SK-N-SH (cell line): ENCODE measurements at regions not wholly inside any gene's neighbourhood (a gene's known extent, or its start where the extent isn't known, plus 50 kb on each side); places are given as distances from the start of the nearest gene placed in this dataset.

Experiments used
- CTCF ChIA-PET: fragments of 300-600, 350-600 bp; formaldehyde crosslinking; extraction: SDS; loops from one replicate; lab custom pipeline; 2021; lab: Yijun Ruan, JAX
- POLR2A ChIA-PET: fragments of 350-600 bp; sonication (Branson Sonifier 250); formaldehyde crosslinking; extraction: SDS; loops from one replicate; lab custom pipeline; 2020; ENCODE audit warnings: antibody characterized with exemption, inconsistent platforms; lab: Yijun Ruan, JAX
- DNase-seq: peaks from one replicate; pipeline ENCODE4 v3.0.0; 2012
- H2AFZ ChIP-seq: fragments of 200-600 bp; sonication (generic); 2 replicates; pipeline ENCODE4 v1.8.1; 2016; ENCODE audit warnings: antibody characterized with exemption, mild to moderate bottlenecking, low read depth
- H3F3A ChIP-seq: fragments of 200-600 bp; sonication (generic); replicated peaks from 2 replicates; pipeline ENCODE3; 2016; ENCODE audit warnings: antibody characterized with exemption, mild to moderate bottlenecking; ENCODE audit not compliant: insufficient read depth
- H3K27ac ChIP-seq, 2 experiments: fragments of 200-500 bp in 1 of 2; fragments of 200-600 bp in 1 of 2; sonication (Bioruptor generic) in 1 of 2; sonication (generic), shearing (Covaris generic) in 1 of 2; 2 replicates each; pipeline versions ENCODE4 v1.5.1 to v1.6.1; 2014 to 2016; ENCODE audit warnings: low read depth in 2 of 2, inconsistent platforms in 1 of 2, low read length in 1 of 2, mild to moderate bottlenecking in 1 of 2, mixed read lengths in 1 of 2
- H3K27me3 ChIP-seq: fragments of 200-600 bp; sonication (generic), shearing (Covaris generic); 2 replicates; pipeline ENCODE4 v1.6.1; 2016; ENCODE audit warnings: mixed run types; ENCODE audit not compliant: insufficient read depth
- H3K36me3 ChIP-seq, 2 experiments: fragments of 200-500 bp in 1 of 2; fragments of 200-600 bp in 1 of 2; sonication (Bioruptor generic) in 1 of 2; sonication (generic) in 1 of 2; replicated peaks in 1 of 2; 2 replicates each; pipeline versions ENCODE3 to v1.5.1; 2014 to 2016; ENCODE audit warnings: low read length in 1 of 2, mild to moderate bottlenecking in 1 of 2; ENCODE audit not compliant: insufficient read depth in 2 of 2, control insufficient read depth in 1 of 2
- H3K4me1 ChIP-seq, 2 experiments: fragments of 200-500 bp in 1 of 2; fragments of 200-600 bp in 1 of 2; sonication (Bioruptor generic) in 1 of 2; sonication (generic), shearing (Covaris generic) in 1 of 2; 2 replicates each; pipeline versions ENCODE4 v1.5.1 to v1.6.1; 2014 to 2016; ENCODE audit warnings: low read depth in 1 of 2, low read length in 1 of 2, mixed run types in 1 of 2; ENCODE audit not compliant: insufficient read depth in 2 of 2, control insufficient read depth in 1 of 2
- H3K4me2 ChIP-seq: fragments of 200-600 bp; sonication (generic), shearing (Covaris generic); 2 replicates; pipeline ENCODE4 v1.6.1; 2017; ENCODE audit warnings: mixed run types
- H3K4me3 ChIP-seq, 2 experiments: fragments of 200-500 bp in 1 of 2; fragments of 200-600 bp in 1 of 2; sonication (Bioruptor generic) in 1 of 2; sonication (generic), shearing (Covaris generic) in 1 of 2; 2 replicates each; pipeline versions ENCODE4 v1.5.1 to v1.8.1; 2014 to 2016; ENCODE audit warnings: low read depth in 2 of 2, inconsistent platforms in 1 of 2, low read length in 1 of 2, mild to moderate bottlenecking in 1 of 2, mixed read lengths in 1 of 2, moderate library complexity in 1 of 2
- H3K79me2 ChIP-seq: fragments of 200-600 bp; sonication (generic); 2 replicates; pipeline ENCODE4 v1.8.1; 2017; ENCODE audit warnings: mild to moderate bottlenecking; ENCODE audit not compliant: insufficient read depth
- H3K9ac ChIP-seq: fragments of 200-600 bp; sonication (generic); 2 replicates; pipeline ENCODE4 v1.6.1; 2017; ENCODE audit warnings: mixed run types
- H3K9me2 ChIP-seq: fragments of 200-600 bp; sonication (generic); 2 replicates; pipeline ENCODE4 v1.6.1; 2017; ENCODE audit warnings: mixed run types
- H3K9me3 ChIP-seq: fragments of 200-600 bp; sonication (generic); 2 replicates; pipeline ENCODE4 v1.6.1; 2017; ENCODE audit warnings: mixed run types, mild to moderate bottlenecking, moderate library complexity
- H4K20me1 ChIP-seq: fragments of 200-600 bp; sonication (generic); 2 replicates; pipeline ENCODE4 v1.6.1; 2017; ENCODE audit warnings: mild to moderate bottlenecking, mixed run types; ENCODE audit not compliant: insufficient read depth
- CHD2 ChIP-seq: fragments of 150-350 bp; IDR thresholded peaks from 2 replicates; pipeline ENCODE4 v1.6.1; 2018; ENCODE audit warnings: low read length; ENCODE audit not compliant: partially characterized antibody
- ELF1 ChIP-seq: IDR thresholded peaks from 2 replicates; pipeline ENCODE4 v1.4.0; 2012
- EZH2phosphoT487 ChIP-seq: fragments of 200-600 bp; sonication (generic); IDR thresholded peaks from 2 replicates; pipeline ENCODE4 v1.6.1; 2017; ENCODE audit warnings: low read depth, mixed run types, mild to moderate bottlenecking, antibody characterized with exemption, moderate library complexity, borderline replicate concordance
- FOXM1 ChIP-seq: IDR thresholded peaks from 2 replicates; pipeline ENCODE4 v1.4.0; 2012; ENCODE audit warnings: low read depth, mild to moderate bottlenecking
- IRF3 ChIP-seq: fragments of 150-350 bp; IDR thresholded peaks from 2 replicates; pipeline ENCODE4 v1.6.1; 2016; ENCODE audit warnings: mild to moderate bottlenecking, low read depth, low read length
- MAX ChIP-seq: IDR thresholded peaks from 2 replicates; pipeline ENCODE4 v1.4.0; 2012; ENCODE audit warnings: low read depth
- MEF2A ChIP-seq: IDR thresholded peaks from 2 replicates; pipeline ENCODE4 v1.4.0; 2012; ENCODE audit warnings: low read depth, borderline replicate concordance
- MXI1 ChIP-seq: IDR thresholded peaks from 2 replicates; pipeline ENCODE4 v1.6.1; 2012; ENCODE audit warnings: mild to moderate bottlenecking, low read depth, low read length, improper control_type of control experiment
- NFIC ChIP-seq: IDR thresholded peaks from 2 replicates; pipeline ENCODE4 v1.4.0; 2012; ENCODE audit warnings: borderline replicate concordance
- NRF1 ChIP-seq: IDR thresholded peaks from 2 replicates; pipeline ENCODE4 v1.6.1; 2012; ENCODE audit warnings: low read depth, mild to moderate bottlenecking, low read length
- POLR2AphosphoS5 ChIP-seq: IDR thresholded peaks from 2 replicates; pipeline ENCODE4 v1.6.1; 2012; ENCODE audit warnings: low read depth, low read length
- RAD21 ChIP-seq: IDR thresholded peaks from 2 replicates; pipeline ENCODE4 v1.6.1; 2012; ENCODE audit warnings: mild to moderate bottlenecking, low read length
- RCOR1 ChIP-seq: fragments of 150-350 bp; IDR thresholded peaks from 2 replicates; pipeline ENCODE4 v1.6.1; 2017; ENCODE audit warnings: antibody characterized with exemption, low read length
- REST ChIP-seq: IDR thresholded peaks from 2 replicates; pipeline ENCODE4 v1.6.1; 2012; ENCODE audit warnings: mild to moderate bottlenecking, low read depth, low read length, moderate library complexity
- RFX5 ChIP-seq: IDR thresholded peaks from 2 replicates; pipeline ENCODE4 v1.6.1; 2012; ENCODE audit warnings: mild to moderate bottlenecking, improper control_type of control experiment, low read length
- SIN3A ChIP-seq: IDR thresholded peaks from 2 replicates; pipeline ENCODE4 v1.6.1; 2012; ENCODE audit warnings: low read depth, mild to moderate bottlenecking, low read length, moderate library complexity, borderline replicate concordance
- USF1 ChIP-seq: IDR thresholded peaks from 2 replicates; pipeline ENCODE4 v1.4.0; 2012; ENCODE audit warnings: low read depth, borderline replicate concordance
- ZBTB33 ChIP-seq: IDR thresholded peaks from 2 replicates; pipeline ENCODE4 v1.4.0; 2012; ENCODE audit warnings: low read depth, borderline replicate concordance
- WGBS: methylation state at CpG from one replicate; pipeline ENCODE4 v1.1.6; 2017; ENCODE audit warnings: low lambda C conversion rate; 5-methylcytosine and 5-hydroxymethylcytosine counted together

GRCh38 chr3:5520237-5520636 lies 332.7 kb downstream of the EDEM1 start:
- Histone ChIP-seq H3K9ac (no peak overlapping the region), H2AFZ (no peak overlapping the region), H3K27me3 (no peaks in the 10 kb centered on the region), H3K27ac (no peak overlapping the region), H3K9me3 (no peaks in the 10 kb centered on the region), H3K4me2 (no peak overlapping the region), H3K79me2 (no peaks in the 10 kb centered on the region), H3K9me2 (no peaks in the 10 kb centered on the region), H3F3A (no peaks in the 10 kb centered on the region), H3K36me3 (no peaks in the 10 kb centered on the region), H4K20me1 (no peaks in the 10 kb centered on the region), H3K4me1 (no peaks in the 10 kb centered on the region), H3K4me3 (no peak overlapping the region)
- no peak for TF ChIP-seq NRF1
- TF ChIP-seq ELF1: no peak
- no peak for TF ChIP-seq REST
- TF ChIP-seq RAD21: no peak
- TF ChIP-seq NFIC: no peak
- no peak for TF ChIP-seq RFX5
- no peak for TF ChIP-seq IRF3
- no peak for TF ChIP-seq EZH2phosphoT487
- TF ChIP-seq MAX: no peak
- TF ChIP-seq MEF2A: no peak
- TF ChIP-seq USF1: no peak
- no peak for TF ChIP-seq SIN3A
- TF ChIP-seq RCOR1: no peak
- no peak for TF ChIP-seq POLR2AphosphoS5
- no peak for TF ChIP-seq ZBTB33
- TF ChIP-seq FOXM1: no peak
- no peak for TF ChIP-seq CHD2
- TF ChIP-seq MXI1: no peak
- no peak for DNase-seq
- ChIA-PET CTCF (no interaction called here), POLR2A (no interaction called here)
- 0% methylated on average over 5 of the region's 5 CpGs for WGBS
